ENCODE measurements at regions not wholly inside any gene's neighbourhood (a gene's known extent, or its start where the extent isn't known, plus 50 kb on each side); places are given as distances from the start of the nearest gene placed in this dataset.

GRCh38 chr4:111713276-111713675 lies 432.0 kb upstream of the FAM241A start:
- Histone ChIP-seq H3K27ac (ENCODE audit: low read depth, low read length) (no peak overlapping the region), H2AK5ac (ENCODE audit: low read depth, low read length) (no peak overlapping the region), H3K23me2 (ENCODE audit: low read depth, low read length) (no peaks in the 10 kb centered on the region), H3K79me1 (ENCODE audit: low read depth, low read length) (no peaks in the 10 kb centered on the region), H3K4me1 (replicated peaks in 1 of 4; ENCODE audit: control insufficient read depth in 3 of 4, insufficient read depth in 4 of 4, low read length in 3 of 4) (no peaks in the 10 kb centered on the region), H2BK120ac (replicated peaks; ENCODE audit: low read depth, low read length) (no peak overlapping the region), H3K4ac (replicated peaks; ENCODE audit: insufficient read length, low read depth, low read length) (no peak overlapping the region), H2BK20ac (ENCODE audit: low read length) (no peak overlapping the region), H3K23ac (ENCODE audit: insufficient read length) (no peak overlapping the region), H3K79me2 (ENCODE audit: control insufficient read depth in 1 of 2, insufficient read depth in 2 of 2, low read length in 2 of 2) (no peaks in the 10 kb centered on the region), H2BK15ac (ENCODE audit: low read length) (no peak overlapping the region), H3K27me3 (replicated peaks in 1 of 4; ENCODE audit: control insufficient read depth in 3 of 4, extremely low read depth in 1 of 4, insufficient read depth in 3 of 4, low read length in 3 of 4) (no peaks in the 10 kb centered on the region), H3K4me2 (ENCODE audit: insufficient read depth in 1 of 2, low read depth in 2 of 2, low read length in 2 of 2) (no peak overlapping the region), H3K4me3 (ENCODE audit: extremely low read depth in 1 of 4, insufficient read depth in 2 of 4, low read depth in 3 of 4, low read length in 4 of 4) (no peak overlapping the region), H2BK12ac (ENCODE audit: low read depth, low read length) (no peak overlapping the region), H3K36me3 (ENCODE audit: control insufficient read depth in 2 of 4, insufficient read depth in 4 of 4, low read length in 3 of 4) (no peaks in the 10 kb centered on the region), H4K91ac (replicated peaks; ENCODE audit: insufficient read length, low read length) (no peak overlapping the region), H2AFZ (ENCODE audit: low read length) (no peak overlapping the region), H3K56ac (replicated peaks; ENCODE audit: insufficient read length, low read depth, low read length) (no peak overlapping the region), H4K8ac (ENCODE audit: extremely low read depth, insufficient read depth, low read length) (no peak overlapping the region), H2BK5ac (ENCODE audit: low read depth, low read length) (no peak overlapping the region), H3K18ac (ENCODE audit: extremely low read depth, low read length) (no peak overlapping the region), H3K9me3 (ENCODE audit: insufficient read depth in 2 of 2, low read depth in 1 of 2, low read length in 1 of 2) (no peaks in the 10 kb centered on the region), H4K20me1 (replicated peaks in 1 of 2; ENCODE audit: control insufficient read depth in 1 of 2, insufficient read depth in 2 of 2, low read length in 2 of 2) (no peaks in the 10 kb centered on the region), H3K9ac (replicated peaks in 1 of 4; ENCODE audit: extremely low read depth in 1 of 4, low read depth in 3 of 4, low read length in 3 of 4) (no peak overlapping the region), H4K5ac (ENCODE audit: insufficient read length, low read depth, low read length) (no peak overlapping the region), H3K14ac (ENCODE audit: insufficient read length) (no peak overlapping the region)
- CTCF ChIA-PET (ENCODE audit: partially characterized antibody): interaction anchor here (0.6 to 1.7 kb wide), 2 partner anchors 135 to 142 kb away, joined by 3 to 6 read pairs; no protein-coding TSS in a partner anchor
- DNase-seq (ENCODE audit: low read depth in 1 of 2, low spot score in 2 of 2) (no peak), FAIRE-seq (no peak)
- 78% methylated on average over 3 of the region's 3 CpGs; no CpG with 5 or more reads in 1 of the 2 experiments for WGBS, 2 experiments (ENCODE audit: extremely low coverage in 1 of 2, insufficient coverage in 1 of 2, insufficient read length in 1 of 2, insufficient replicate concordance in 2 of 2, low coverage in 1 of 2, low lambda C conversion rate in 2 of 2, missing lambda C conversion rate in 1 of 2)
- POLR2A ChIA-PET (ENCODE audit: partially characterized antibody): no interaction called here
- no peak for TF ChIP-seq SAP30 (IDR thresholded peaks at IDR 0.05; ENCODE audit: insufficient read depth, insufficient replicate concordance, low read length)
- no peak for TF ChIP-seq CREB1 (IDR thresholded peaks at IDR 0.05)
- TF ChIP-seq GTF2F1 (IDR thresholded peaks at IDR 0.05; ENCODE audit: borderline replicate concordance, low read depth, low read length): no peak
- TF ChIP-seq POLR2A (IDR thresholded peaks at IDR 0.05; ENCODE audit: control extremely low read depth in 1 of 2, low read depth in 2 of 2, low read length in 2 of 2): no peak
- no peak for TF ChIP-seq GABPA (IDR thresholded peaks at IDR 0.05; ENCODE audit: borderline replicate concordance, insufficient read depth, low read length)
- TF ChIP-seq CTBP2 (IDR thresholded peaks at IDR 0.05; ENCODE audit: borderline replicate concordance, insufficient read depth, insufficient read length, low read length): no peak
- no peak for TF ChIP-seq RNF2 (IDR thresholded peaks at IDR 0.05; ENCODE audit: borderline replicate concordance, low read depth, low read length, missing control alignments, poor library complexity, severe bottlenecking)
- no peak for TF ChIP-seq BRCA1 (IDR thresholded peaks at IDR 0.05; ENCODE audit: low read depth, low read length)
